HEK293 (cell line): ENCODE measurements at regions not wholly inside any gene's neighbourhood (a gene's known extent, or its start where the extent isn't known, plus 50 kb on each side); places are given as distances from the start of the nearest gene placed in this dataset.

Experiments used
- KLF1 ChIP-seq: fragments of 450-650 bp; formaldehyde crosslinking; IDR thresholded peaks from 2 replicates; pipeline ENCODE4 v1.5.1; 2016; ENCODE audit warnings: missing biosample characterization, missing genetic modification characterization
- ZBTB10 ChIP-seq: fragments of 450-650 bp; formaldehyde crosslinking; IDR thresholded peaks from 2 replicates; pipeline ENCODE4 v1.5.1; 2016; ENCODE audit warnings: missing biosample characterization, missing genetic modification characterization
- ZNF146 ChIP-seq: fragments of 450-650 bp; formaldehyde crosslinking; IDR thresholded peaks from 2 replicates; pipeline ENCODE4 v1.5.1; 2016; ENCODE audit warnings: missing biosample characterization, missing genetic modification characterization
- ZNF707 ChIP-seq: fragments of 450-650 bp; formaldehyde crosslinking; IDR thresholded peaks from 2 replicates; pipeline ENCODE4 v1.5.1; 2016; ENCODE audit warnings: missing biosample characterization, missing genetic modification characterization
- ZXDB ChIP-seq: fragments of 450-650 bp; formaldehyde crosslinking; IDR thresholded peaks from 2 replicates; pipeline ENCODE4 v1.5.1; 2016; ENCODE audit warnings: missing biosample characterization, missing genetic modification characterization
- TF ChIP-seq, protein P1 (sequence below): fragments of 450-650 bp; formaldehyde crosslinking; IDR thresholded peaks from 2 replicates; pipeline ENCODE4 v1.5.1; 2016; ENCODE audit warnings: missing biosample characterization, missing genetic modification characterization

DNA sequence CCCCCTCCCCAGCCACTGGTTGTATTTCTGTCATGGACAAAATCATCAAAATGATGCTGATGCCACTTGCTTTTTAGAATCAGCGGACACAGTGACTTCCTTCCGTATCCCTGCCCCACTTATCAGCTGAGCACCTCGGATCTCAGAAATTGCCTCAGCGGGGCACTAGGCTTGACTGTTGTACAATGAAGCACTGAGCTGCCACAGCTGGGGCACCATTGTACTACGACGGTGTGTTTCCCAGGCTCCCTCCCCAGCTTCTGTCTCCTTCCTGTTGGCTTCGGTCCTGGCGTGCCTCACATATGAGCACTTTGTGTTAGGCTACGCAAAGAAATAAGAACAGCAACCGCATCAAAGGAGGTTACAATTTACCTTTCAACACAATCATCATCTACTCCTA is 82.4 kb downstream of the F11 start:
- TF ChIP-seq ZNF146 (tag by site-specific recombination) (no peak), ZNF707 (tag by site-specific recombination) (no peak), ZXDB (no peak), ZBTB10 (tag by site-specific recombination) (no peak), KLF1 (tag by site-specific recombination) (no peak)
- TF ChIP-seq, protein P1, sequence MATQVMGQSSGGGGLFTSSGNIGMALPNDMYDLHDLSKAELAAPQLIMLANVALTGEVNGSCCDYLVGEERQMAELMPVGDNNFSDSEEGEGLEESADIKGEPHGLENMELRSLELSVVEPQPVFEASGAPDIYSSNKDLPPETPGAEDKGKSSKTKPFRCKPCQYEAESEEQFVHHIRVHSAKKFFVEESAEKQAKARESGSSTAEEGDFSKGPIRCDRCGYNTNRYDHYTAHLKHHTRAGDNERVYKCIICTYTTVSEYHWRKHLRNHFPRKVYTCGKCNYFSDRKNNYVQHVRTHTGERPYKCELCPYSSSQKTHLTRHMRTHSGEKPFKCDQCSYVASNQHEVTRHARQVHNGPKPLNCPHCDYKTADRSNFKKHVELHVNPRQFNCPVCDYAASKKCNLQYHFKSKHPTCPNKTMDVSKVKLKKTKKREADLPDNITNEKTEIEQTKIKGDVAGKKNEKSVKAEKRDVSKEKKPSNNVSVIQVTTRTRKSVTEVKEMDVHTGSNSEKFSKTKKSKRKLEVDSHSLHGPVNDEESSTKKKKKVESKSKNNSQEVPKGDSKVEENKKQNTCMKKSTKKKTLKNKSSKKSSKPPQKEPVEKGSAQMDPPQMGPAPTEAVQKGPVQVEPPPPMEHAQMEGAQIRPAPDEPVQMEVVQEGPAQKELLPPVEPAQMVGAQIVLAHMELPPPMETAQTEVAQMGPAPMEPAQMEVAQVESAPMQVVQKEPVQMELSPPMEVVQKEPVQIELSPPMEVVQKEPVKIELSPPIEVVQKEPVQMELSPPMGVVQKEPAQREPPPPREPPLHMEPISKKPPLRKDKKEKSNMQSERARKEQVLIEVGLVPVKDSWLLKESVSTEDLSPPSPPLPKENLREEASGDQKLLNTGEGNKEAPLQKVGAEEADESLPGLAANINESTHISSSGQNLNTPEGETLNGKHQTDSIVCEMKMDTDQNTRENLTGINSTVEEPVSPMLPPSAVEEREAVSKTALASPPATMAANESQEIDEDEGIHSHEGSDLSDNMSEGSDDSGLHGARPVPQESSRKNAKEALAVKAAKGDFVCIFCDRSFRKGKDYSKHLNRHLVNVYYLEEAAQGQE (tag by site-specific recombination): no peak
